ENCODE measurements at regions not wholly inside any gene's neighbourhood (a gene's known extent, or its start where the extent isn't known, plus 50 kb on each side); places are given as distances from the start of the nearest gene placed in this dataset.

DNA sequence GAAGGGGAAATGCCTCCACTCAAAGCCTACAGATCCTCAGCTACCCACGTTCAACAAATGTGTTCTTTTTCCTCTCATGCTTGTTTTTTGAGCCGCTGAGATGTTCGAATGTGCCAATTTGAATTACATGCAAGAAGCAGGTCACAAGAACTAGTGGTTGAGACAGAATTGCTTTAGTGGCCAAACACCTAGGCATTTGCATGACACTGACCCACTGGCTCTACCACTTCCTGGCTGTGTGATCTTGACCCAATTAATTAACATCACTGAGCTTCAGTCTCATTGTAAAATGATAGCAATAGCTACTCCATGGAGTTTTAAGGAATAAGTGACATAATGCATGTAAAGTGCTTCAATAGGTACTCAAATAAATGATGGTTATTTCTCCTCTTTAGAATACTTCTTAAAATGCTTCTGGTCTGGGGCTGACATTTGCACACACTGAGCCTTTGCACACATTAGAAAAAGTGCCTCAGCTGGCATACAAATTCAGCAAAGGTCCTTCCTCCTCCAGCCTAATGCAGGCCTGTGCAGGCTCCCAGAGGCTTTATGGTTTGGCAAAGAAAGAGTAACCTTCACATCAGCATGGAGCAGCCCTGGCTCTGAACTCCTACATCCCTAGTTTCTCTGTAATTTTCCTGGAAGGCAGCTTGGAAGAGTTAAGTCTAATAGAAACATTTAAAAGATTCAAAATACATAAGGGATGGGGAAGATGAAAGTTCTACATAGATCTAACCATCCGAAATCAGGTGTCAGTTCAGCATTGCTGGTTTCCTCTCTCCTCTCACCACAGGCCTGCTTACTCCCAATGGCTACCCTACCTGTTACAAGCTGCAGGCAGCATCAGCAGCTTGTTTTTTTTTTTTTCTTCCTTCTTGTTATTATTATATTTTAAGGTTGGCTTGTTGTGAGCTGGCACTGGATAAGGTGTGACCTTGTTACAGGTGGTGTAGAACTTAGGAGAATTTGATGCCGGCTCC is 107.4 kb downstream of the TBX19 start:
- TF ChIP-seq POLR2A (IDR thresholded peaks at IDR 0.05; ENCODE audit: low read depth, low read length) (no peak), RAD21 (IDR thresholded peaks at IDR 0.05; ENCODE audit: low read length) (no peak), BHLHE40 (IDR thresholded peaks at IDR 0.05; ENCODE audit: low read depth, low read length) (no peak), MXI1 (IDR thresholded peaks at IDR 0.05; ENCODE audit: borderline replicate concordance, low read depth, low read length) (no peak), FOS (IDR thresholded peaks at IDR 0.05; ENCODE audit: low read depth, low read length) (no peak), SMC3 (IDR thresholded peaks at IDR 0.05; ENCODE audit: low read depth, low read length) (no peak), NFE2L2 (IDR thresholded peaks at IDR 0.05; ENCODE audit: low read depth, low read length) (no peak), MAZ (IDR thresholded peaks at IDR 0.05; ENCODE audit: borderline replicate concordance, low read depth, low read length) (no peak), MAFK (IDR thresholded peaks at IDR 0.05; ENCODE audit: low read depth, low read length) (no peak)
- TF ChIP-seq, protein P1, sequence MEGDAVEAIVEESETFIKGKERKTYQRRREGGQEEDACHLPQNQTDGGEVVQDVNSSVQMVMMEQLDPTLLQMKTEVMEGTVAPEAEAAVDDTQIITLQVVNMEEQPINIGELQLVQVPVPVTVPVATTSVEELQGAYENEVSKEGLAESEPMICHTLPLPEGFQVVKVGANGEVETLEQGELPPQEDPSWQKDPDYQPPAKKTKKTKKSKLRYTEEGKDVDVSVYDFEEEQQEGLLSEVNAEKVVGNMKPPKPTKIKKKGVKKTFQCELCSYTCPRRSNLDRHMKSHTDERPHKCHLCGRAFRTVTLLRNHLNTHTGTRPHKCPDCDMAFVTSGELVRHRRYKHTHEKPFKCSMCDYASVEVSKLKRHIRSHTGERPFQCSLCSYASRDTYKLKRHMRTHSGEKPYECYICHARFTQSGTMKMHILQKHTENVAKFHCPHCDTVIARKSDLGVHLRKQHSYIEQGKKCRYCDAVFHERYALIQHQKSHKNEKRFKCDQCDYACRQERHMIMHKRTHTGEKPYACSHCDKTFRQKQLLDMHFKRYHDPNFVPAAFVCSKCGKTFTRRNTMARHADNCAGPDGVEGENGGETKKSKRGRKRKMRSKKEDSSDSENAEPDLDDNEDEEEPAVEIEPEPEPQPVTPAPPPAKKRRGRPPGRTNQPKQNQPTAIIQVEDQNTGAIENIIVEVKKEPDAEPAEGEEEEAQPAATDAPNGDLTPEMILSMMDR (conservative IDR thresholded peaks at IDR 0.05; ENCODE audit: low read depth, low read length): no peak
- TF ChIP-seq, protein P2, sequence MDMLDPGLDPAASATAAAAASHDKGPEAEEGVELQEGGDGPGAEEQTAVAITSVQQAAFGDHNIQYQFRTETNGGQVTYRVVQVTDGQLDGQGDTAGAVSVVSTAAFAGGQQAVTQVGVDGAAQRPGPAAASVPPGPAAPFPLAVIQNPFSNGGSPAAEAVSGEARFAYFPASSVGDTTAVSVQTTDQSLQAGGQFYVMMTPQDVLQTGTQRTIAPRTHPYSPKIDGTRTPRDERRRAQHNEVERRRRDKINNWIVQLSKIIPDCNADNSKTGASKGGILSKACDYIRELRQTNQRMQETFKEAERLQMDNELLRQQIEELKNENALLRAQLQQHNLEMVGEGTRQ (IDR thresholded peaks at IDR 0.05; ENCODE audit: low read depth, low read length): no peak
